OCI-LY7 (cell line): ENCODE measurements at regions not wholly inside any gene's neighbourhood (a gene's known extent, or its start where the extent isn't known, plus 50 kb on each side); places are given as distances from the start of the nearest gene placed in this dataset.

Experiments
- BruUV-seq: library from RNA; stranded (reverse); fragments of 400-500 nt; replicated peaks from 2 replicates; lab custom pipeline; 2021; lab: Mats Ljungman, UMichigan
- CTCF ChIA-PET: fragments of 300-600 bp; sonication (Branson Sonifier 250); formaldehyde crosslinking; loops from one replicate; lab custom pipeline; 2022; ENCODE audit warnings: antibody characterized with exemption; ENCODE audit not compliant: unreplicated experiment; lab: Charles Lee
- POLR2A ChIA-PET: fragments of 300-600 bp; sonication (Branson Sonifier 250); formaldehyde crosslinking; loops from one replicate; lab custom pipeline; 2022; ENCODE audit warnings: antibody characterized with exemption; lab: Charles Lee
- DNase-seq: peaks from one replicate; pipeline ENCODE4 v3.0.0-alpha.2; 2015; ENCODE audit warnings: low spot score
- H2AFZ ChIP-seq: fragments of 200-600 bp; sonication (generic), shearing (Covaris generic); 2 replicates; pipeline ENCODE4 v1.6.1; 2014; ENCODE audit warnings: mild to moderate bottlenecking, antibody characterized with exemption, low read length, moderate library complexity
- H3K27ac ChIP-seq: fragments of 200-600 bp; sonication (generic); 2 replicates; pipeline ENCODE4 v1.5.1; 2014; ENCODE audit warnings: mixed run types, low read depth, mild to moderate bottlenecking, moderate library complexity, low read length, inconsistent platforms; ENCODE audit not compliant: poor library complexity, severe bottlenecking
- H3K36me3 ChIP-seq: fragments of 200-600 bp; sonication (generic); 2 replicates; pipeline ENCODE4 v1.6.1; 2014; ENCODE audit warnings: mild to moderate bottlenecking, antibody characterized with exemption, low read length, moderate library complexity, mixed read lengths; ENCODE audit not compliant: insufficient read depth
- H3K4me1 ChIP-seq: fragments of 200-600 bp; sonication (generic); 2 replicates; pipeline ENCODE4 v1.5.1; 2014; ENCODE audit warnings: mild to moderate bottlenecking, low read length; ENCODE audit not compliant: insufficient read depth, poor library complexity, severe bottlenecking
- H3K4me2 ChIP-seq: fragments of 200-600 bp; sonication (generic); 2 replicates; pipeline ENCODE4 v1.6.1; 2014; ENCODE audit warnings: mild to moderate bottlenecking, low read length
- H3K4me3 ChIP-seq: fragments of 200-600 bp; sonication (generic); 2 replicates; pipeline ENCODE4 v1.5.1; 2014; ENCODE audit warnings: mild to moderate bottlenecking, low read depth, low read length; ENCODE audit not compliant: poor library complexity, severe bottlenecking
- H3K79me2 ChIP-seq: fragments of 200-600 bp; sonication (generic); 2 replicates; pipeline ENCODE4 v1.6.1; 2016; ENCODE audit warnings: low read depth, mild to moderate bottlenecking, low read length, moderate library complexity, mixed read lengths; ENCODE audit not compliant: insufficient read depth
- H3K9me2 ChIP-seq: fragments of 200-600 bp; sonication (generic); 2 replicates; pipeline ENCODE4 v1.6.1; 2016; ENCODE audit warnings: mild to moderate bottlenecking, low read length, mixed read lengths; ENCODE audit not compliant: insufficient read depth
- H3K9me3 ChIP-seq: fragments of 200-600 bp; sonication (generic); 2 replicates; pipeline ENCODE4 v1.6.1; 2014; ENCODE audit warnings: mild to moderate bottlenecking, mixed run types, low read length, mixed read lengths
- H4K20me1 ChIP-seq: fragments of 200-600 bp; sonication (generic); 2 replicates; pipeline ENCODE4 v1.6.1; 2014; ENCODE audit warnings: mild to moderate bottlenecking, antibody characterized with exemption, low read length, moderate library complexity, mixed read lengths; ENCODE audit not compliant: insufficient read depth
- EZH2phosphoT487 ChIP-seq: fragments of 200-600 bp; sonication (generic); IDR thresholded peaks from 2 replicates; pipeline ENCODE4 v1.6.1; 2018; ENCODE audit warnings: low read depth, borderline replicate concordance, mild to moderate bottlenecking, mixed run types, antibody characterized with exemption, low read length, moderate library complexity, mixed read lengths
- intact Hi-C: fragments of 100-400 bp; cut with micrococcal nuclease; formaldehyde crosslinking; loops from one replicate; pipeline ENCODE4 v1.10.0; 2022; ENCODE audit not compliant: unreplicated experiment
- TF ChIP-seq, protein P1 (sequence below): fragments of 200-600 bp; sonication (generic); conservative IDR thresholded peaks from 2 replicates; pipeline ENCODE4 v1.5.1; 2014; ENCODE audit warnings: mild to moderate bottlenecking, antibody characterized with exemption, low read length, moderate library complexity, mixed read lengths

DNA sequence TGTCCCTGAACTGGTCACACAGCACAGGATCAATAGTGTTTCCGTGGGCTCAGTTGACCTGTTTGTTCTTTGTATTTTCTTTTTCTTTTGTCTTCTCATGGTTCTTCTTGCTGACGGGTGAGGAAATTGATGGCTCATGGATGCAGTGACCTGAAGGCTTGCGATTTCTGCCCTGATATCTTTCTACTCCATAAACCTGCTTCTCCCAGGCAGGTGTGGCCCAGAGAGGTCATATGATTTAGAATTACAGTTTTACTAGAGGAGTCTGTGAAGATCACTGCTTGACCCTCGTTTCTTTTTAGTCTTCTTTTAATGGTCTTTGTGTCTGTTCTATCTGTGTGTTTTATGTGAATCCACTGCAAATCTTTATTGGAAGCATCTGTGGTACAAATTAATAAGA is 195.1 kb upstream of the KLF6 start:
- Histone ChIP-seq H3K79me2 (no peaks in the 10 kb centered on the region), H3K4me2 (no peak overlapping the region), H4K20me1 (no peaks in the 10 kb centered on the region), H2AFZ (no peak overlapping the region), H3K4me1 (peaks cover 7% of the 10 kb centered on the region), H3K9me3 (no peaks in the 10 kb centered on the region), H3K9me2 (no peaks in the 10 kb centered on the region), H3K36me3 (no peaks in the 10 kb centered on the region), H3K27ac (no peak overlapping the region), H3K4me3 (no peak overlapping the region)
- CTCF ChIA-PET = no interaction called here
- BruUV-seq = no TSS peak
- no peak for DNase-seq
- no peak for TF ChIP-seq EZH2phosphoT487
- TF ChIP-seq, protein P1, sequence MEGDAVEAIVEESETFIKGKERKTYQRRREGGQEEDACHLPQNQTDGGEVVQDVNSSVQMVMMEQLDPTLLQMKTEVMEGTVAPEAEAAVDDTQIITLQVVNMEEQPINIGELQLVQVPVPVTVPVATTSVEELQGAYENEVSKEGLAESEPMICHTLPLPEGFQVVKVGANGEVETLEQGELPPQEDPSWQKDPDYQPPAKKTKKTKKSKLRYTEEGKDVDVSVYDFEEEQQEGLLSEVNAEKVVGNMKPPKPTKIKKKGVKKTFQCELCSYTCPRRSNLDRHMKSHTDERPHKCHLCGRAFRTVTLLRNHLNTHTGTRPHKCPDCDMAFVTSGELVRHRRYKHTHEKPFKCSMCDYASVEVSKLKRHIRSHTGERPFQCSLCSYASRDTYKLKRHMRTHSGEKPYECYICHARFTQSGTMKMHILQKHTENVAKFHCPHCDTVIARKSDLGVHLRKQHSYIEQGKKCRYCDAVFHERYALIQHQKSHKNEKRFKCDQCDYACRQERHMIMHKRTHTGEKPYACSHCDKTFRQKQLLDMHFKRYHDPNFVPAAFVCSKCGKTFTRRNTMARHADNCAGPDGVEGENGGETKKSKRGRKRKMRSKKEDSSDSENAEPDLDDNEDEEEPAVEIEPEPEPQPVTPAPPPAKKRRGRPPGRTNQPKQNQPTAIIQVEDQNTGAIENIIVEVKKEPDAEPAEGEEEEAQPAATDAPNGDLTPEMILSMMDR = no peak
- intact Hi-C loops = no loop called here
- POLR2A ChIA-PET = no interaction called here

- ChIA-PET CTCF (no interaction called here), POLR2A (no interaction called here)
- no peaks in the 10 kb centered on the region for H3K79me2 ChIP-seq
- no peaks in the 10 kb centered on the region for H3K9me2 ChIP-seq
- no peaks in the 10 kb centered on the region for H4K20me1 ChIP-seq
- H3K4me2 ChIP-seq = no peak overlapping the region
- no peaks in the 10 kb centered on the region for H3K36me3 ChIP-seq
- no peak overlapping the region for H3K27ac ChIP-seq
- H2AFZ ChIP-seq = no peak overlapping the region
- no TSS peak for BruUV-seq
- no peaks in the 10 kb centered on the region for H3K9me3 ChIP-seq
- H3K4me3 ChIP-seq = no peak overlapping the region
- DNase-seq = no peak
- intact Hi-C loops = no loop called here
- TF ChIP-seq EZH2phosphoT487 = no peak
- TF ChIP-seq, protein P1 = no peak
- H3K4me1 ChIP-seq = peaks cover 7% of the 10 kb centered on the region
These were observed 193.8 kb upstream of the KLF6 start for GRCh38 chr10:3978761-3979160.

DNA sequence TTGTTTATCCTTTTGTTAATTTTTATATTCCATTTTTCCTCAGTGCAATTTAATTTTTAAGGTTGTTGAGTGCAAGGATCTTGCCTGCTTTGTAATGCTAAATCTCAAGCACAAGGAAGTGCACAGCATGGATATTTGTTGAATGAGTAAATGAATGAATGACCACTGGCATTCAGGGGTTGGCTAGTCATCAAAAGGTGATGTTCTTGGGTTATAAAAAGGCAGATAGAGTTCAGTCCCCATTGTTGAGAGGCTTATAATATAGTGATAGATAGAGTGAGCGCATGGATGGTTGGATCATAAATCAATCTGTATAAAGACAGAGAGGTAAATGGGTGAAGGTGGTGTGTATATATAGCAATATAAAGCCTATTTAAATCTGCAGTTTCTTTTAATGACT is 193.2 kb upstream of the KLF6 start:
- intact Hi-C loops = no loop called here
- no TSS peak for BruUV-seq

More for the DNA sequence above, 193.2 kb upstream of the KLF6 start:
- ChIA-PET POLR2A (no interaction called here), CTCF (no interaction called here)
- no peak overlapping the region for H3K4me2 ChIP-seq
- no peaks in the 10 kb centered on the region for H3K9me2 ChIP-seq
- H3K9me3 ChIP-seq = no peaks in the 10 kb centered on the region
- H3K79me2 ChIP-seq = no peaks in the 10 kb centered on the region
- H3K27ac ChIP-seq = no peak overlapping the region
- no peak overlapping the region for H2AFZ ChIP-seq
- no peak for TF ChIP-seq EZH2phosphoT487
- H3K4me3 ChIP-seq = no peak overlapping the region
- no peaks in the 10 kb centered on the region for H3K36me3 ChIP-seq
- H3K4me1 ChIP-seq = peaks cover 7% of the 10 kb centered on the region
- H4K20me1 ChIP-seq = no peaks in the 10 kb centered on the region
- no peak for DNase-seq
